GM19328 (cell line): ENCODE measurements at regions not wholly inside any gene's neighbourhood (a gene's known extent, or its start where the extent isn't known, plus 50 kb on each side); places are given as distances from the start of the nearest gene placed in this dataset.

Experiments
- ATAC-seq: cut with Tn5 transposase; IDR thresholded peaks from one replicate; pipeline ENCODE4 v1.9.1; 2021; ENCODE audit warnings: mild to moderate bottlenecking, moderate library complexity; ENCODE audit not compliant: unreplicated experiment

DNA sequence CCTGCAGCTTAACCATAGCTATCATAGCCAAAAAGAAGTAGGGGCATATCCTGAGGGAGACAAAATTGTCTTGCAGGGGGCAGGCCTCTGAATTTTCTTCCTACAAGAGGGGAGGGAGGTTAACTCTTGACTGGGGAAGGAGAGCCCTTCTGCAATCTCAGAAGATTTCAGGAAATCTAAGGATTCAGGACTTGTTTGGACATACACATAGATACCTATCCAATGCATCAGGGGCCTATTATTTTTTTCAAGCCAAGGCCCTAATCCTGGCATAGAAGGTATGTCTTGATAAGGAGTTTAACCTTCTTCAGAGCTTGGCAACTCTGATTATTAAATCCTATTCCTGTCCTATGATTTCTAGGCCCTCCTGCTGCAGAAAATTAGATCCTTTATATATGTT, 375.1 kb upstream of the ACTBL2 start:
- ATAC-seq: no peak

DNA sequence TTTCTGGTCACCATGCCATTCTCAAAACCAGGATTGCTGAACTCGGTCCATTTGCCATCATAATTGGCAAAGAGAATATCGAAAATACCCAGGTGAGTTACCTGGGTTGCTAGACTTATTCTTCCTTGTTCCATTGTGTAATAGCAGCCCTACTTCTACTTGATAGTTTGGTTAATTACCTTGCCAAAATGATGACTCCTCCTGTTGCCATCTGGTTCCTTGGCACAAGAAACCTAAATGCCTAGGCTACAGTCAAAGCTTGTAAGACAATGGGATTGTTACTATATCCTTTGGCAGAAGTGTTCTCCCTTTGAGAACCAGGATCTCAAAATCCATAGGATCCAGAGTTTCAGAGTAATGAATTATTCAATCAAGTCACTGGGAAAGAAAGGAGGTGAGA, 373.2 kb upstream of the ACTBL2 start:
- ATAC-seq: no peak

DNA sequence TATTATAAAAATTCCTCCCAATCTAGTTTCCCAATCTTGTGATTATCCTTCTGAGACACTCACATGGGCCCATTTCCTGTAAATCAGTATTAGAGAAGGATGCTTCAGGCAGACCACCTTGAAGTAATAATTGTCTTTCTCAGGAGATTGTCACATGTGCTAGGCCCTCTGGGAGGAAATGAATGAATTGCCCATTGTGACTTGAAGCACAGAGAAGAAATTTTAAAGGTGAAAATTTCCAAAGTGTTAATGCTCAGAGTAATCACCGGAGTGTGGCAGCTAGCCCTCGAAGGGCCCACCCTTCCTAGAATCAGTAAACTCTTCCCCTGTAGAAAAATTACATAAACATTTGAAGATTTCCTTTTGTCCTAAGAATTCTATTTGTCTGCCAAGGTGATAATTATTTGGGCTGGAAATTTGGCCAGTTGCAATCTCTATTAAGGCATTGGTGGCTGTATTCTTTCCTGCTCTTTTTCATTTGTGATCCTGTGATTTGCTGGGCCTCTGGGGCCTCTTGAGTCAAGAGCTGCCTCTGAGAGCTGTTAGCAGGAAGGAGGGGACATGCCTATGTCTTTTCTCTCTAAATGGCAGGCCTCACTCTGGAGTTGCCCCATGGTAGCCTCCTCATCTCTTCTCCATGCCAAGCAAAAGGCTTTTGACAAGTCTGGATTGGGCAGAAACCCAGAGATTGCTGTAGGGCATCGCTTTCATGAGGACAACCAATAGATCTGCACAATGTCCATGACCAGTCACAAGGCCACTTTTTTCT, 371.5 kb upstream of the ACTBL2 start:
- ATAC-seq: no peak

GRCh38 chr5:57850109-57850508, 367.5 kb upstream of the ACTBL2 start:
- no peak for ATAC-seq

DNA sequence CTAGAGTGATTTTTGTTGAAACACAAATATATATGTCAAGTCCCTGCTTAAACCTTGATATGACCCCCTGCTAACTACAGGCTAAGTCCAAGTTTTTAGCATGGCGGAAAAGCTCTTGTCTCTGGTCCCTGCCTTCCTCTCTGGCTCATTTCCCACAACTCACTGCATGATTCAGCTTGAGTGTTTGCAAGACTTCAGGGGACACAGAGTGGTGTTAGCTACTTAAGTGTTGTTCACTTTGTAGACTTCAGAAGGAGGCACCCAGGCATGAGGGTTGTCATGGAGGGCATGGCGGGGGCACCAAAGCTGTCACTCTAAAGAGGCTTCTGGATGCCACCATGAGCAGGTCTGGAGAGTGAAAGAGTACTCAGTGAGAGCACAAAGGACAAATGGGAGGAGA, 362.4 kb upstream of the ACTBL2 start:
- ATAC-seq: no peak

GRCh38 chr5:57844410-57844809, 361.8 kb upstream of the ACTBL2 start:
- no peak for ATAC-seq

GRCh38 chr5:57843059-57843367, 360.4 kb upstream of the ACTBL2 start:
- no peak for ATAC-seq

DNA sequence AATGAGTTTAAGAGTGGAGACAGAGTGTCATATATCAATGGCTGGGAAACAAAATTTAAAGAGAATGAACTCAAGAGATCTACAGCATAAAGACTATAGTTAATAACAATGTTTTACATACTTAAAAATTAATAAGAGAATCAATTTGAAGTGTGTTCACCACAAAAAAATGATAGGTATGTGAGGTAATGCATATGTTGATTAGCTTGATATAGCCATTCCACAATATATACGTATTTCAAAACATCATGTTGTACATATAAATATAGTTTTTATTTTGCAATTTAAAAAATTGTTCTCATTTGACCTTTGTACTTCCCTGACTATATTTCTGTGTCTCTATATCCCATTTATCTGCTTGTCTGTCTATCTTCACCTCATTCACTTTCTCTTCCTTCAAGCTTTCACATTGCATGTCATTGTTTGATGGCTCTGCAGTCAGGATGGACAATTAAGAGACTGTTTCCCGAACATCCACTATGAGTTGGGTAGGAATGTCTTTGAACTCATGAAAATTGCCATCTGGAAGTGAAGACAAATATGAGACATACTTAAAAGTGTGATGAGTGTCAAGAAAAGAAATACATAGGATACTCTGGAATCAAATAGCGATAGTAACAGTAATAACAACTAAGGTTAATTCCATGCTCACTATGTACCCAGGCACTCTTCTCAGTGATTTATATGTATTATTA, 359.9 kb upstream of the ACTBL2 start:
- ATAC-seq: no peak

- no peak for ATAC-seq
Measured at GRCh38 chr5:57841676-57842363, 359.2 kb upstream of the ACTBL2 start.

DNA sequence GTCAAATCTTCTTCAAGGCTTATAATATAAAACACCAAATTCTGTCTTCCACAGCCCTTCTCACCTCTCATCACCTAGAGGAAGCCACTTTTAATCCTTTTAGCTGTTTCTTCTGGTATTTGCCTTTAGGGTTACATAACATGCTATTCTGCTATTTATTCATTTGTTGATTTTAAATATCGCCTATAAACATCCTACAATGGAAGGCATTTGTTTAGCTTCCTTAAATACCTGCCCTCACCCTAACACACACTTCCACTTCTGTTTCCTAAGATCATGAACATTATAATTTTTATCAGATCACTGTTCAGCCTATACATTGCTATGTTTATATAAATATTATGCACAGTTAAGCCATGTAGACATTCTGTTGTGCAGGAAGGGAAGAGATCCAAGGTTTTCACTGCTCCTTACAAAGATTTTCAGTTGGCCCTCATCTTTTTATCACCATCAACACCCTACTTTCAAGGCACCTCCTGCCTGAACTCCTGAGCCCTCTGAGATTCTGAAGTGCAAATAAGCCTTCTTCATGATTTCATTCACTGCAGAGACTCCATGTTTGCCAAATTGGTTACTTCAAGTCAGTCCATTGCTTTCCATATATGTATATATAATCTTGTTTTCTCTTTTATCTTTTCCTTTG, 356.9 kb upstream of the ACTBL2 start:
- ATAC-seq: no peak

GRCh38 chr5:57839025-57839424, 356.4 kb upstream of the ACTBL2 start:
- no peak for ATAC-seq

- ATAC-seq: no peak
Measured at GRCh38 chr5:57836921-57837320, 354.3 kb upstream of the ACTBL2 start.

GRCh38 chr5:57836331-57836730, 353.7 kb upstream of the ACTBL2 start:
- ATAC-seq: no peak

- ATAC-seq: no peak
Measured at GRCh38 chr5:57834829-57835608, 352.4 kb upstream of the ACTBL2 start.

- ATAC-seq: no peak
Measured at GRCh38 chr5:57833489-57833888, 350.9 kb upstream of the ACTBL2 start.

DNA sequence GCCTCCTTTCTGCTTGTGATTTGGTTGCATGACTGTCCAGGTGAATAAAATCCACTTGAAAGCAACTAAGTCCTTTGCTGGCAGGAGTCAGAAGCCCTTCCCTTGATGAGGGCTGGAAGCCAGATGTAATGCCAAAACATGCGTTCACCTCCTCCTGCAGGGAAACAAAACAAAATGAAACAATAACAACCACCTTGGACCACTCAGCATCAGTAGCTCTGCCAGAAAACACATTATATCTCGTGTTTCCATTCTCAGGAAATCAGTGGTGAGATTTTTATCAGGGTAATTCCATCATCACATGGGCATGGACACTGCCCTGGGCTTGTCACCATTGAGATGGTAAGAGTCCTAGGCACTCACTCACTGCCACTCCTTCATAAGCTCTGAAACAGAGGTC, 350.3 kb upstream of the ACTBL2 start:
- no peak for ATAC-seq

DNA sequence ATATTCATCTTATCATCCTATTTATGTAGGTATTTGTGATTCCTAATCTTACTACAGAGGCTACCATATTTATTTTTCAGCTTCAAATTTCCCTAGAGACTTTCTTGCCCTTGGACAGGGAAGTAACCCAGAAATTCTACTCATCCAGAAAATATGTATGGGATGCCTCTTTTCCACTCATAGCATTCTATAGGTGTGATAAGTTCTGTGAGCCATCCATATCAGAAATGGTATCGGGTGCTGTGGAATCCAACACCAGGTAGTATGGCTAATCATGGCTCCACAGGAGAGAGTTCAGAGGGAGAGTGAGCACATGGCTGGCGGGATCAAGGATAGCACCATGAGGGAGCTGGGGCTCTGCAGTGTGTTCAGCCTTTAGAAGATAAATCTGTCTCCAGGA, 349.3 kb upstream of the ACTBL2 start:
- no peak for ATAC-seq

DNA sequence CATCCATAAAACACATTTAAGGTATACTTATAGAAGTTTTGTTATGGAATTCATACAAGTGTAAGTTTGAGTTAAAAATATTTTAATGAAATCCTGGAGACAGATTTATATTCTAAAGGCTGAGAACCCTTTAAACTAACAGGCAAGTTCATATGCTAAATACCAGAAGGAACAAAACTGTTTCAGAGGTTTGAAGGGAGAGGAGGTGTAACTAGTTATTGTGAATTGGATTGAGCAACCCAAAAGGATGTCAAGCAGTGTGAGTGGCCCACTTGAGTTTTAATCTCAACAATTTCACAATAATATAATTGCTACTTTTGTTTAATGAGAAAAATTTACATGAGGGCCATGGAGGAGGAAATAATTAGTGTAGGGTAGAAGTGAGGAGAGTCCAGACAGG, 348.5 kb upstream of the ACTBL2 start:
- ATAC-seq: no peak

DNA sequence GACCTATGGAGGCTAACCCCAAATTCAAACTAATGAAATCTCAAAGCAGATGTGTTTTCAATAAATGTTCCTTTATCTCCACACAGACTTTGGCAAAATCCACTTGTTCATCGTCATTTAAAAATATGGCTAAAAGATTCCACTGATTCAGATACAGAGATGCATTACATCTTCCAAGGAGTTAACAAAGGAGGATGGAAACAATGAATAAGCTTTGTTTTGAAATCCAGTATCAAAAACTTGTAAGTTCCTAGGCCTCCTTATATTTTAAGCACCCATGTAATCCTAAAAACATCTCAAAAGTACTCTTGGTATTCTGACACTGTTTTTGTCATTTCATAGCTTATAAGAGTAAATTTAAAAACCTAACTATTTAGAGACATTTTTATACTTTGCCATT, 345.6 kb upstream of the ACTBL2 start:
- no peak for ATAC-seq

GRCh38 chr5:57825031-57825686, 342.5 kb upstream of the ACTBL2 start:
- no peak for ATAC-seq
